Epithelial cell of proximal tubule (primary cell): ENCODE measurements at regions not wholly inside any gene's neighbourhood (a gene's known extent, or its start where the extent isn't known, plus 50 kb on each side); places are given as distances from the start of the nearest gene placed in this dataset.

Experiments used
- DNase-seq: peaks from one replicate; pipeline ENCODE4 v3.0.0-alpha.2; 2011; ENCODE audit warnings: low read depth
- H3K4me3 ChIP-seq: 2 replicates; pipeline ENCODE4 v1.5.1; 2011; ENCODE audit warnings: low read depth, mild to moderate bottlenecking, low read length
- TF ChIP-seq, protein P1 (sequence below): conservative IDR thresholded peaks from 2 replicates; pipeline ENCODE4 v1.5.1; 2012; ENCODE audit warnings: low read depth, mild to moderate bottlenecking, low read length

DNA sequence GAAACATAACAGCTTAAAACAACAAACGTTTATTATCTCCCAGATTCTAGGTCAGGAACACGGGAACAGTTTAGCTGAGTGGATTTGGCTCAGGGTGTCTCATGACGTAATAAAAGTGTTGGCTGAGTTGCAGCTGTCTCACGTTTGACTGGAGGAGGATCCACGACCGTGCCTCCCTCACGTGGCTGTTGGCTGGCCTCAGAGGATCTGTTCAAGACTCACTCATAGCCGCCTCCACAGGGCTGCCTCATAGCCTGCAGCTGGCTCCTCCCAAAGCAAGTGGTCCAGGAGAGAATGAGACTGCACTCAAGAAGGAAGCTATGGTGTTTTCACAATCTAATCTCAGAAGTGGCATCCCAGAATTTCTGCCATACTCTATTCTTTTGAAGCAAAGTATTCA, 167.1 kb downstream of the RPRM start:
- DNase-seq = no peak
- TF ChIP-seq, protein P1, sequence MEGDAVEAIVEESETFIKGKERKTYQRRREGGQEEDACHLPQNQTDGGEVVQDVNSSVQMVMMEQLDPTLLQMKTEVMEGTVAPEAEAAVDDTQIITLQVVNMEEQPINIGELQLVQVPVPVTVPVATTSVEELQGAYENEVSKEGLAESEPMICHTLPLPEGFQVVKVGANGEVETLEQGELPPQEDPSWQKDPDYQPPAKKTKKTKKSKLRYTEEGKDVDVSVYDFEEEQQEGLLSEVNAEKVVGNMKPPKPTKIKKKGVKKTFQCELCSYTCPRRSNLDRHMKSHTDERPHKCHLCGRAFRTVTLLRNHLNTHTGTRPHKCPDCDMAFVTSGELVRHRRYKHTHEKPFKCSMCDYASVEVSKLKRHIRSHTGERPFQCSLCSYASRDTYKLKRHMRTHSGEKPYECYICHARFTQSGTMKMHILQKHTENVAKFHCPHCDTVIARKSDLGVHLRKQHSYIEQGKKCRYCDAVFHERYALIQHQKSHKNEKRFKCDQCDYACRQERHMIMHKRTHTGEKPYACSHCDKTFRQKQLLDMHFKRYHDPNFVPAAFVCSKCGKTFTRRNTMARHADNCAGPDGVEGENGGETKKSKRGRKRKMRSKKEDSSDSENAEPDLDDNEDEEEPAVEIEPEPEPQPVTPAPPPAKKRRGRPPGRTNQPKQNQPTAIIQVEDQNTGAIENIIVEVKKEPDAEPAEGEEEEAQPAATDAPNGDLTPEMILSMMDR = no peak
- no peak overlapping the region for H3K4me3 ChIP-seq

DNA sequence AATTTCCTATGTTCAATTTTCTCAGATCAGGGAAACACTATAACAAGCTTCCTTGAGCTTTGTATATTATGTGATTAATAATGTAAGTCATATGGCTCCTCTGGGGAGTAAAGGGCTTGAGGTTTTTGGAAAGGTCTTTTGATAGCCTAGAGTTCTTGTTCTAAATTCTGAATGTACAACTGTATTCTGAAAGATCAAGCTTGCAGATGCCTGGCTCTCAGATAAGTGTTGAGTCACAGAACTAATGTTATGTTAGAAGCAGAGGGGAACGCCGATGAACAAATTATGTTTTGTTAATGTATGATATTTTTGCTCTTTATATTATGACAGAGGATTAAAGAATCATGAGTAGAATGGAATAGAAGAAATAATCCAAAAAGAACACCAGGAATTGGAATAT, 170.1 kb downstream of the RPRM start:
- TF ChIP-seq, protein P1 = no peak
- DNase-seq = no peak
- H3K4me3 ChIP-seq = no peak overlapping the region

DNA sequence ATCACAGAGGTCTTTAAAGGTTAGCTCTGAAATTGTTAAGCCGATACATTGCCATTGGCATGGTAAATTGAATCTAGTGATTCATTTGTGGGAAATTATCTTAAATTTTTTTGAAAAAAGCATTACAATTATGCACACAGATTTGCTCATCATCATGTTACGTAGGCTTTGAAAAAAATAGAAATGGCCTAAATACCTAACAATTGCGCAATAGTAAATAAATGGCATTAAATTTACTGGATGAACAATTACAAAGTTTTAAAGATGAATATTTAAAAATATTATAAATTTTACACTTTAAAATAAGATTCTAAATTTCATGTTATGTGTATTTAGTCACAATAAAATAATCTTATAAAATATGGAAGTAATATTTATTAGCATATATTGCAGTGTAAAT, 171.3 kb downstream of the RPRM start:
- no peak overlapping the region for H3K4me3 ChIP-seq
- no peak for DNase-seq
- TF ChIP-seq, protein P1 = no peak

DNA sequence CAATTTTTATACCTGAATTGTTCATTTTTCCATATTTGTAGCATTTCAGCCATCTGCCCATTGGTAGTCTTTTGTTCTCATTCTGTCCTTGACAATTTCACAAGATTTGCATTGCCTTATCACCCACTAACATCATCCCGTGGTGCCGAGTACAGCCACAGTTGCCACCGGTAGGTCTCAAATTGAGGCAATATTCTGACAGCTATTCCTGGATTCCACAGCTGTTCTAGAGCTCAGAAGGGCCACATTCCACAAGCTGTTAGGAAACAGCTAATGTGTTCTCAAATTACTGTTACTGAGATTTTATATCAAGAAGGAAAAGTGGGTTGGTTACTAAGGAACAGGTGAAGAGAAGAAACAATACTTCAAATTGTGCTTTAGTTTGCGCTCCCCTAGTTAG, 178.8 kb downstream of the RPRM start:
- no peak overlapping the region for H3K4me3 ChIP-seq
- TF ChIP-seq, protein P1 = no peak
- no peak for DNase-seq

DNA sequence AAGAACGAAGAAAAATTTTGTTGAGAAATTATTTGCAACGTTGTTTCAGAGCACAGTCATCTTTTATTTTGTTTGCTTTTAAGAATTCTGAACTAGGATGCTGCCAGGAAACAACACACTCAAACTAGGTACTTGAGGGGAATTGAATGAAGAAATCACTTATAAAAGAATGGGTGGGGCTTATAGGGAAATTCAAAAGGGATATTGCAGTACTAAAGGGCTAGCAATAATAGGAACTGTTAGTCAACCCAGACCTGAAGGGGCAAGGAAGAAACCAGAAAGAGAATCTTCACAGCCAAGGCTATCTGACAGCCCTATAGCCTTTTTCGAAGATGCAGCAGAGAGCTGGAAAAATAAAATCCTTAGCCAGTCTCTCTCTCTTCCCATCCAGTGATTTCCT, 179.3 kb downstream of the RPRM start:
- TF ChIP-seq, protein P1 = no peak
- DNase-seq = no peak
- H3K4me3 ChIP-seq = no peak overlapping the region

DNA sequence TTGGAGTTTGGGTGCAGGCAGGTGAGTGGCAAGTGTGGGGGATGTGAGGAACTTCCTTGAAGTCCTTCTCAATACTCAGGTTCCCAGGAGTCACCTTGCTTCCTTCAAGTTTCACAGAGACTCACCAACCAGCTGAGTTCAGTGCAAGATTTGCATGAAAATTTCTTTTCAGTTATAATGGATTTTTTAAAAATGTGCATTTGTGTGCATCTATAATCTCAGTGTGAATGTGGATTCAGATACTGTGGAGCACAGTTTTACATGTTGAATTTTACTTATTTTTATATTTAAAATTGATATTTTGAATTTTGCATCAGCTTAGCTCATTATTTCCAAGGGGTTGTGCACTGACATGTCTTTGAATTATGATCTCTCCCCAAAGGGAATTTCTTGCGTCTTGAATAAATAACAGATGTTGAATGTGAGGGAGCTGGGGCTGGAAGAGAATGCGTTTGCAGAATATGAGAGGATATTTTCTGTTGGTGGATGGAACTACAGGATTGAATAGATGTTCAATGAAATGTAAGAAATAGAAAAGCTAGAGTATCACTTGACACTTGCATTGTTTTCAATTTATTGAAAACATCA, 184.3 kb downstream of the RPRM start:
- TF ChIP-seq, protein P1 = no peak
- no peak for DNase-seq
- no peak overlapping the region for H3K4me3 ChIP-seq

DNA sequence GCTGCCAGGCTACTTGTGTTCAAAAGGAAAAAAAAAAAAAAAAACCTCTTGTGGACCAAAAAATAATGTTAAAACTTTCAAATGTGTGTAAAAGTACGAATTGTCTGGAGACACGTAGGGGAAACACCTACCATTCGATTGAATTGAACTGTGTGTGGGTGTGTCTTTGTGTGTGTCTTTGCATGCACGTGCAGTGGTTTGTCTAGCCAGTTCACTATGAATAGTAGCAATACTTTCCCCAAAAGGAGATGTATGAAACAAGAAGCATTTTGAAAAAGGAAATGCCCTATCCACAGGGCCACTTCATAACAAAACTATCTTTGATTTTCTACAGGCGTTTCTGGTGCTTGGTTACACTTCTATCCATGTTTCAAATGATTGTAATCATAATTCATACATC, 186.8 kb downstream of the RPRM start:
- H3K4me3 ChIP-seq = no peak overlapping the region
- DNase-seq = no peak
- TF ChIP-seq, protein P1 = no peak
